ENCODE measurements at regions not wholly inside any gene's neighbourhood (a gene's known extent, or its start where the extent isn't known, plus 50 kb on each side); places are given as distances from the start of the nearest gene placed in this dataset.

DNA sequence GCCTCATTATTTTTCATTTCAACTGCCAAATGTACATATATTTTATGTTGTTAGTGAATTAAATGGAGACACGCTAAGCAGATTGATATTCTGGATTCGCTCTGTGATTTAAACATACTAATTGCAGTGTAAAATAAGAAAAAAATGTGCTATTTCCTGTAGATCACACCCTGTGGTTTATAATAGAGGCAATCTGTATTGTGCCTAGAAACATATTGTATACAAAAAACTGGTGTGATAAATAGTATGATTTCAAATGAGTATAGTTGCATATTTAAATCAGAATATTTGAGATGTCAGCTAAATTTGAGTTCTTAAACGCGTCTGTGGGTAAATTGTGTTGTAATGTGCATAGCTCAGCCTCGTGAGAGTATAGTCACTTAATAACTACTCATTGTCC lies 643.9 kb downstream of the TBC1D4 start:
- Mint-ChIP-seq H3K4me3 (no peak overlapping the region), H3K27me3 (ENCODE audit: low read depth) (peaks cover 5% of the 10 kb centered on the region), H3K9me3 (peaks cover 12% of the 10 kb centered on the region), H3K4me1 (no peaks in the 10 kb centered on the region), H3K27ac (no peak overlapping the region), H3K36me3 (no peaks in the 10 kb centered on the region)
- DNase-seq (ENCODE audit: low spot score in 2 of 2, unreplicated experiment in 2 of 2) = no peak
- TF ChIP-seq, protein P1, sequence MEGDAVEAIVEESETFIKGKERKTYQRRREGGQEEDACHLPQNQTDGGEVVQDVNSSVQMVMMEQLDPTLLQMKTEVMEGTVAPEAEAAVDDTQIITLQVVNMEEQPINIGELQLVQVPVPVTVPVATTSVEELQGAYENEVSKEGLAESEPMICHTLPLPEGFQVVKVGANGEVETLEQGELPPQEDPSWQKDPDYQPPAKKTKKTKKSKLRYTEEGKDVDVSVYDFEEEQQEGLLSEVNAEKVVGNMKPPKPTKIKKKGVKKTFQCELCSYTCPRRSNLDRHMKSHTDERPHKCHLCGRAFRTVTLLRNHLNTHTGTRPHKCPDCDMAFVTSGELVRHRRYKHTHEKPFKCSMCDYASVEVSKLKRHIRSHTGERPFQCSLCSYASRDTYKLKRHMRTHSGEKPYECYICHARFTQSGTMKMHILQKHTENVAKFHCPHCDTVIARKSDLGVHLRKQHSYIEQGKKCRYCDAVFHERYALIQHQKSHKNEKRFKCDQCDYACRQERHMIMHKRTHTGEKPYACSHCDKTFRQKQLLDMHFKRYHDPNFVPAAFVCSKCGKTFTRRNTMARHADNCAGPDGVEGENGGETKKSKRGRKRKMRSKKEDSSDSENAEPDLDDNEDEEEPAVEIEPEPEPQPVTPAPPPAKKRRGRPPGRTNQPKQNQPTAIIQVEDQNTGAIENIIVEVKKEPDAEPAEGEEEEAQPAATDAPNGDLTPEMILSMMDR (IDR thresholded peaks at IDR 0.05; ENCODE audit: unreplicated experiment) = no peak

DNA sequence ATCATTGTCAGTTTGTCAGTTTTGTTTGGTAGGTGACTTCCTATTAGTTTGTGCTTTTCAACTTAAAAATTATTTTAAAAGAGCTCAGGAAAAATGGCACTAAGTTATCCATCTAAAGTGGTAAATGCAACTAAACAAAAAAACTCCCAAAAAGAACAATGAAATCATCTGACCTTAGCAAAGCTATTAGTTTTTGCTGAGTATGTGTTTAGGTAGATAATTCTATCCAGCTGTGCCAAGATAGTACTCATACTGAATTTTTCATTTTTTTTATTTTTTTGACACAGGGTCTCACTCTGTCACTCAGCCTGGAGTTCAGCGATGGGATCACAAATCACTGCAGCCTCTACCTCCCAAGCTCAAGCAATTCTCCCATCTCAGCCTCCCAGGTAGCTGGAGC lies 645.3 kb downstream of the TBC1D4 start:
- no peak overlapping the region for H3K27ac Mint-ChIP-seq
- peaks cover 5% of the 10 kb centered on the region for H3K27me3 Mint-ChIP-seq (ENCODE audit: low read depth)
- no peaks in the 10 kb centered on the region for H3K36me3 Mint-ChIP-seq
- DNase-seq (ENCODE audit: low spot score in 2 of 2, unreplicated experiment in 2 of 2) = no peak
- TF ChIP-seq, protein P1 (IDR thresholded peaks at IDR 0.05; ENCODE audit: unreplicated experiment) = no peak
- H3K4me3 Mint-ChIP-seq = no peak overlapping the region
- H3K4me1 Mint-ChIP-seq = no peaks in the 10 kb centered on the region
- H3K9me3 Mint-ChIP-seq = peaks cover 12% of the 10 kb centered on the region

DNA sequence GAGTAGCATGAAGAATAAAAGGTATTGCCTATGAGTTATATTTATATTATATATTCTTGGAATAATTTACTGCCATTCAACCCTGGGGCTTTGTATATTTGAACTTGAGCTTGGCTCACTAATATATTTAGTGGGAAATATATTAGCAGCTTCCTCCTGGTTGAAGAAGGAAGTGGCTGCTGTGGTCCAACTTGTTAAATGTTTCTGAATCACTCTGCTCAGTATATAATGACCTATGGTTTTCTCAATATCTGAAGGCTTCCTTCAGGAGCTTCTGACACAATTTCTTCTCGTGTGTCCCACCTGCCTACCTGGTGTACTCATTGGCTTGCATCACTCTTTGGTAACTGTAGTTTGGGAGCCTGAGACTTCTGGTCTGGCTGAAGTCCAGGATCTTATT lies 646.4 kb downstream of the TBC1D4 start:
- H3K4me1 Mint-ChIP-seq = no peaks in the 10 kb centered on the region
- peaks cover 5% of the 10 kb centered on the region for H3K9me3 Mint-ChIP-seq
- H3K27ac Mint-ChIP-seq = no peak overlapping the region
- no peak for DNase-seq (ENCODE audit: low spot score in 2 of 2, unreplicated experiment in 2 of 2)
- peaks cover 5% of the 10 kb centered on the region for H3K27me3 Mint-ChIP-seq (ENCODE audit: low read depth)
- H3K36me3 Mint-ChIP-seq = no peaks in the 10 kb centered on the region
- TF ChIP-seq, protein P1 (IDR thresholded peaks at IDR 0.05; ENCODE audit: unreplicated experiment) = no peak
- H3K4me3 Mint-ChIP-seq = no peak overlapping the region

DNA sequence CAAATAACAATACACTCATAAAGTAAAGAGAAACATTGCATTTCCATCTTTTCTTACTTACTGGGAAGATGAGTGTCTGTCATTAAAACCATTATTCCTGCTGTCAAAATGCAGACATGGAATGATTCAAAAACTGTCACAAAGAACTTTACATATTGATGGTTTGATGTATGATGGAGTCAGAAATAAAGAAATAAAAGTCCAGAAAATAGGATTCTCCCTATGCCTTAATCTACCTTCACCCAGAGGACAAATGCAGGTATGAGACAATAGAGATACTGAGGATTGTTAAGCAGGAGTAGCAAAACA lies 656.1 kb downstream of the TBC1D4 start:
- Mint-ChIP-seq H3K9me3 (no peaks in the 10 kb centered on the region), H3K27ac (no peak overlapping the region), H3K4me3 (no peak overlapping the region), H3K27me3 (ENCODE audit: low read depth) (peaks cover 4% of the 10 kb centered on the region), H3K36me3 (no peaks in the 10 kb centered on the region), H3K4me1 (no peaks in the 10 kb centered on the region)
- no peak for DNase-seq (ENCODE audit: low spot score in 2 of 2, unreplicated experiment in 2 of 2)
- TF ChIP-seq, protein P1 (IDR thresholded peaks at IDR 0.05; ENCODE audit: unreplicated experiment) = no peak

DNA sequence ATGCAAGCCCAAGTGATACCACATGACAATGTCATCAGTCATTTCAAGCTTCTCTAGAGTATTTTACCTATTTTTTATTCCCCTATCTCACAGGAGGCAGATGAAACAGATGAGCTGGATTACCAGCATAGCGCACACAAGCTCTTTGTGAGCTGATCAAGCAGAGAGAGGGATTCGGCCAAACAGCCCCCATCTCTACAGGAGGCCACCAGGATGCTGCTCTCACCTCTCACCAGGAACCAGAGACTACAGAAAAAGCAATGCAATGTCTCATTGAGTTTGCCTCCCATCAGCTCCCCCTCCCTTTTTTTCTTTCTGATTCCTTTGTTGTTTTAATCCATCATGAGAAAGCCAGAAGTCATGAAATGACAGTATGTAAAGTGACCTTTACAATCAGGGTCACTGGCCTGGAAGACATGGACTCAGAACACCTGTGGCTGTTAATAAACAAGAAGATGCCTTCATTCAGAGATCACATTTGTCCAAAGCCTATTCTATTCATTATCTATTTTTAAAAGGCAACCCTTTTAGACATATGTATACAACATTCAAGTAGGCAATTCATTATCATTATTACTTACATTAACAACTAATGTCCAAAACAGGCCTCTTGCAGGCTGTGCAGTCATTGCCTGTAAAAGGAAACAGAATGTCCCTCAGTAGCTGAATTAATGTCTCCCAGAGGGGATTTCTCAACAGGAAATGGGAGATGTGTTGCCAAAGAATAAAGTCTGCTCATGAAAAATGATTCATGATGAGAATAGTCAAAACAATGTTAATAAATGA lies 656.6 kb downstream of the TBC1D4 start:
- H3K27me3 Mint-ChIP-seq (ENCODE audit: low read depth) = no peaks in the 10 kb centered on the region
- no peaks in the 10 kb centered on the region for H3K36me3 Mint-ChIP-seq
- no peaks in the 10 kb centered on the region for H3K4me1 Mint-ChIP-seq
- TF ChIP-seq, protein P1 (IDR thresholded peaks at IDR 0.05; ENCODE audit: unreplicated experiment) = no peak
- no peaks in the 10 kb centered on the region for H3K9me3 Mint-ChIP-seq
- no peak overlapping the region for H3K4me3 Mint-ChIP-seq
- DNase-seq (ENCODE audit: low spot score in 2 of 2, unreplicated experiment in 2 of 2) = no peak
- no peak overlapping the region for H3K27ac Mint-ChIP-seq

DNA sequence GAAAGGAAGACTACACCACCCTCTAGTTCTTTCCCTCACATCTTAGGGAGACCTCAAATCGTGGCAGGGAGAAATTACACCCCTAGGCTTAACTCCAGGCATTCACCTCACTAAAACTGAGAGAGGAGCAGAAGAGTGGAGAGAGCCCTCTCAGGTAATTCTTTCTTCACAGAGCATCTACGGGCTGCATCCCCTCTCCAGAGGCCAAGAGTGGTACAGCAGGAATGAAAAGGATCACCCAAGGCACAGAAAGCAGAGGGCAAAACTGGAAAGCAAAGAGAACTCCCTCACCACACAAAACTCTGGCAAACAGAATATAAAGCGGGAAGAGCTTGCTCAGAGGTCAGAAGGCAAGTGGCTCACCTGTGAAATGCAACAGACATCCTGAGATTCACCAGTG lies 661.2 kb downstream of the TBC1D4 start:
- TF ChIP-seq, protein P1 (IDR thresholded peaks at IDR 0.05; ENCODE audit: unreplicated experiment) = no peak
- Mint-ChIP-seq H3K4me3 (no peak overlapping the region), H3K9me3 (no peaks in the 10 kb centered on the region), H3K36me3 (no peaks in the 10 kb centered on the region), H3K27ac (no peak overlapping the region), H3K4me1 (no peaks in the 10 kb centered on the region), H3K27me3 (ENCODE audit: low read depth) (peaks cover 4% of the 10 kb centered on the region)
- DNase-seq (ENCODE audit: low spot score in 2 of 2, unreplicated experiment in 2 of 2) = no peak
